NCI-H1092 (cell line): ENCODE measurements at regions not wholly inside any gene's neighbourhood (a gene's known extent, or its start where the extent isn't known, plus 50 kb on each side); places are given as distances from the start of the nearest gene placed in this dataset.

Experiments used
- DNase-seq: peaks from one replicate; lab custom pipeline; 2025; lab: John Stamatoyannopoulos, UW

- no peak for DNase-seq
Measured at GRCh38 chr18:64991102-64991501, 759.7 kb upstream of the CDH7 start.

GRCh38 chr18:64986906-64987495, 763.8 kb upstream of the CDH7 start:
- no peak for DNase-seq

- no peak for DNase-seq
Measured at GRCh38 chr18:64983497-64984238, 767.1 kb upstream of the CDH7 start.

GRCh38 chr18:64982414-64983055, 768.3 kb upstream of the CDH7 start:
- DNase-seq: no peak

GRCh38 chr18:64981915-64982314, 768.9 kb upstream of the CDH7 start:
- no peak for DNase-seq

- no peak for DNase-seq
Measured at GRCh38 chr18:64979791-64980190, 771.0 kb upstream of the CDH7 start.

GRCh38 chr18:64974391-64975125, 776.3 kb upstream of the CDH7 start:
- no peak for DNase-seq

GRCh38 chr18:64972545-64972944, 778.3 kb upstream of the CDH7 start:
- no peak for DNase-seq

- peak; percentile 67 for DNase-seq
Measured at GRCh38 chr18:64966667-64967066, 784.1 kb upstream of the CDH7 start.

GRCh38 chr18:64956465-64956864, 794.3 kb upstream of the CDH7 start:
- no peak for DNase-seq

GRCh38 chr18:64949885-64950284, 800.9 kb upstream of the CDH7 start:
- DNase-seq: no peak

- no peak for DNase-seq
Measured at GRCh38 chr18:64936671-64937070, 787.8 kb upstream of the LINC00305 start.

- DNase-seq: no peak
Measured at GRCh38 chr18:64929036-64929435, 780.1 kb upstream of the LINC00305 start.

- DNase-seq: no peak
Measured at GRCh38 chr18:64919971-64920570, 771.2 kb upstream of the LINC00305 start.

- DNase-seq: no peak
Measured at GRCh38 chr18:64918851-64919250, 770.0 kb upstream of the LINC00305 start.

GRCh38 chr18:64893349-64893748, 744.5 kb upstream of the LINC00305 start:
- DNase-seq: no peak

- no peak for DNase-seq
Measured at GRCh38 chr18:64888956-64889355, 740.1 kb upstream of the LINC00305 start.

- no peak for DNase-seq
Measured at GRCh38 chr18:64886995-64887394, 738.1 kb upstream of the LINC00305 start.

- no peak for DNase-seq
Measured at GRCh38 chr18:64882896-64883295, 734.0 kb upstream of the LINC00305 start.

GRCh38 chr18:64876833-64877232, 727.9 kb upstream of the LINC00305 start:
- DNase-seq: no peak

- no peak for DNase-seq
Measured at GRCh38 chr18:64872710-64873458, 724.0 kb upstream of the LINC00305 start.

- no peak for DNase-seq
Measured at GRCh38 chr18:64854112-64854511, 705.2 kb upstream of the LINC00305 start.
